ENCODE measurements at regions not wholly inside any gene's neighbourhood (a gene's known extent, or its start where the extent isn't known, plus 50 kb on each side); places are given as distances from the start of the nearest gene placed in this dataset.
A peak's percentile ranks its signal among the peaks of the same experiment; 100 is the strongest.

DNA sequence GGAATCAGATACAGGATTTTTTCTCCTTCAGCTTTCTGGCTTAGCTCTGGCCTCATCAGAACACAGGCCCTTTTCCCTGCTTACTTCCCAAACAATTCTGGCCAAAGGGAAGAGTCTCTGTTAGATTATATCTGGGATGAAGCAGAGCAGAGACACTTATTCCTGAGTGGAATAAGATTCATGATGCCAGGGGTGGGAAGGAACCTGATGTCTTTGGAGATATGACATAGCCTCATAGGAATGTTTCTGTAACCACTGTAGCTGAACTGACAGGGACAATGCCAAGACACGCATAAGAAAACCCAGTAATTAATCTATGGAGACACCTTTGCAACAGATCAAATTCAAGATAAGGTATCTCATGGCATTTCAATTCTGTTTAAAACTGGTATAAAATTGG is 177.1 kb upstream of the RAG2 start:
- Histone ChIP-seq H2AFZ (ENCODE audit: low read depth, low read length) (no peak overlapping the region), H3K9me3 (ENCODE audit: low read length) (no peaks in the 10 kb centered on the region), H3K4me3 (ENCODE audit: low read length) (no peak overlapping the region), H3K4me1 (ENCODE audit: insufficient read depth, low read length) (no peaks in the 10 kb centered on the region), H3K27me3 (ENCODE audit: insufficient read depth, low read length) (peaks cover 4% of the 10 kb centered on the region), H3K36me3 (ENCODE audit: insufficient read depth, low read length) (no peaks in the 10 kb centered on the region)

DNA sequence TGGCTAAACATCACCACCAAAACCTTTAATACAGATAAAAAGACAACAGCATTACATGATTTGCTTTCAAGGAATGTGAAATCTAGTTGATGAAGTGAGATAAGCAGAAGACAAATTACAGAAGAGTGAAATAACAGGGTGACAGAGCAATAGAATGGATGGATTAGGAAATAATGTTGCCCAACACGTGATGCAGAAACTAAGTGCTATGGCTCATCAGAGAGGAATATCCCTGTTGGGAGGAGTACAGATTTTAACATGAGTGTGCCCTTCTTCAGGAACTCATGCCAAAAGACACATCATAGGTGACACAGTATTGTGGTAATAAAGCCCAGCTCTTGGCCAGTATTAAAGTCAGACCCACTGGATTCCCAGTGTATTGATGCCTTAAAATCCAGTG is 176.6 kb upstream of the RAG2 start:
- no peak overlapping the region for H2AFZ ChIP-seq (ENCODE audit: low read depth, low read length)
- H3K36me3 ChIP-seq (ENCODE audit: insufficient read depth, low read length) = no peaks in the 10 kb centered on the region
- H3K4me3 ChIP-seq (ENCODE audit: low read length) = no peak overlapping the region
- H3K27me3 ChIP-seq (ENCODE audit: insufficient read depth, low read length) = peaks cover 4% of the 10 kb centered on the region
- H3K4me1 ChIP-seq (ENCODE audit: insufficient read depth, low read length) = no peaks in the 10 kb centered on the region
- no peaks in the 10 kb centered on the region for H3K9me3 ChIP-seq (ENCODE audit: low read length)

DNA sequence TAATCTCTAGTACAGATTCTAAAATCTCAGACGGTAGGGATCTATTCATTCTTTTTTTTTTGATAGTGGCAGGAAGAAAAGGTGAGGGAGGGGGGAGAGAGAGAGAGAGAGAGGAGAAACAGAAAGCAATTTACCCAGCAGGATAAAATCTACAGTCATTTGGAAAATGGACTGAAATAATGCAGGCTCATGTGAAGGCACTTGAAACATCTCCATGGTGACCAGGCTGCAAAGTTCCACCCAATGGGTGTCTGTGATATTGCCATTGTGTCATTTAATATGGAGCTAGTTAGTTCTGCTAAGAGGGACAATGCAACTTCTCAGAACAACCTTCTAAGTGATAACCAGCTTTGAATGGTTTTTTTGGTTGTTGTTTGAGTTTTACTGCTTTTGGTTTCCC is 165.2 kb upstream of the RAG2 start:
- H3K4me3 ChIP-seq (ENCODE audit: low read length) = no peak overlapping the region
- H3K36me3 ChIP-seq (ENCODE audit: insufficient read depth, low read length) = no peaks in the 10 kb centered on the region
- H3K27me3 ChIP-seq (ENCODE audit: insufficient read depth, low read length) = no peaks in the 10 kb centered on the region
- H3K4me1 ChIP-seq (ENCODE audit: insufficient read depth, low read length) = no peaks in the 10 kb centered on the region
- H2AFZ ChIP-seq (ENCODE audit: low read depth, low read length) = peak overlapping the region; percentile 11
- H3K9me3 ChIP-seq (ENCODE audit: low read length) = no peaks in the 10 kb centered on the region

DNA sequence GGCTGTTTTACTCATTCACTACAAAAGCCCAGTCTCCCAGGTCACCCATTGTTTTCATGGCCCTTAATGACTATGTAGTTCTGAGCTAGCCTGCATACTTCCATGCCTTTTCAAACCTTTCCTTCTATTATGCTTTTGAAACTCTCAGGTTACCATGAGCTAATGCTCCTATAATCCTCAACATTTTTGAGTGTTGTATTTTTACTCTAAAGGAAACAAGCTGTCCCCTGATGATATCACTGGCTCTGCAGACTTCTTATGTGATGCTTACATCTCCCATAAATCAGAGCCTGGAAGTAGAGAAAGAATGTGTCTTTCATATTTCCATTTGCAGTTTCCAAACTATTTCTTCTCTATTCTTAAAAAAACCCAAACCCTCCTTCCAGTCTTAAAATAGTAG is 159.0 kb upstream of the RAG2 start:
- H2AFZ ChIP-seq (ENCODE audit: low read depth, low read length) = no peak overlapping the region
- H3K4me1 ChIP-seq (ENCODE audit: insufficient read depth, low read length) = no peaks in the 10 kb centered on the region
- no peak overlapping the region for H3K4me3 ChIP-seq (ENCODE audit: low read length)
- no peaks in the 10 kb centered on the region for H3K9me3 ChIP-seq (ENCODE audit: low read length)
- no peaks in the 10 kb centered on the region for H3K36me3 ChIP-seq (ENCODE audit: insufficient read depth, low read length)
- no peaks in the 10 kb centered on the region for H3K27me3 ChIP-seq (ENCODE audit: insufficient read depth, low read length)

DNA sequence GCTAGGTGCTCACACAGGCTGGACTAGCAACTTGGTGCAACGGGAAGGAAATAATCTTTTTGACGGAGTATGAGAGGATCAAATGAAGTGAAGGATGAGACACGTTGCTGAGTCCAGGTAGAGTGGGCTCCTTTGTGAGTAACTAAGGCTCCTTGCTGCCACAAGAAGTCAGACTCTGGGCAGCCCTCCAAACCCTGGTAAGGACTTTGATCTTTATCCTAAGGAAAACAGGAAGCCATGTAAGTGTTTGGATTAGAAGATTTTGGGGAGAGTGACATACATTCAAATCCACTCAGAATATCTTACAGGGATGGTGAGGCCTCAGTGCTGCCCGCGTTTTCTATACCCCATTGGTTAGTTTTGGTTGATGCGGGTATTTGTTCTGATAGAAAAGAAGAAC is 155.9 kb upstream of the RAG2 start:
- no peak overlapping the region for H2AFZ ChIP-seq (ENCODE audit: low read depth, low read length)
- H3K4me1 ChIP-seq (ENCODE audit: insufficient read depth, low read length) = no peaks in the 10 kb centered on the region
- H3K4me3 ChIP-seq (ENCODE audit: low read length) = no peak overlapping the region

DNA sequence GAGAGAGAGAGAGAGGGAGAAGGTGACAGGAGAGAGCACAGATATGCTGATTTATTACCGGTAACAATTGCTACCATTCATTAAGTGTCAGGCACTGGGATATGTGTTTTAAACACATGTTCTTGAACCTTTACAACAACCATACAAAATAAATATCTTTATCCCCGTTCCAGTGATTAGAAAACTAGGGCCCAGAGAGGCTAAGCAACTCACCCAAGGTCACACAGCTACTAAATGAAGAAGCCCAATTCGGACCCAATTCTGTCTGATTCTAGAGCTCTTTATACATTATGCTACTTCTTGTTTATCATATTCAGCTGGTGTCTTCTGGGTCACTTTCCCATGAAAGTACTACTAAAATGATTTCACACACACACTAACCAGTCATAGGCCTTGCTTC is 154.0 kb upstream of the RAG2 start:
- no peak overlapping the region for H3K4me3 ChIP-seq (ENCODE audit: low read length)
- H3K36me3 ChIP-seq (ENCODE audit: insufficient read depth, low read length) = no peaks in the 10 kb centered on the region
- H3K27me3 ChIP-seq (ENCODE audit: insufficient read depth, low read length) = peaks cover 6% of the 10 kb centered on the region
- H3K9me3 ChIP-seq (ENCODE audit: low read length) = no peaks in the 10 kb centered on the region
- no peak overlapping the region for H2AFZ ChIP-seq (ENCODE audit: low read depth, low read length)
- H3K4me1 ChIP-seq (ENCODE audit: insufficient read depth, low read length) = no peaks in the 10 kb centered on the region

More for the DNA sequence above, 155.9 kb upstream of the RAG2 start:
- Histone ChIP-seq H3K9me3 (ENCODE audit: low read length) (no peaks in the 10 kb centered on the region), H3K36me3 (ENCODE audit: insufficient read depth, low read length) (no peaks in the 10 kb centered on the region), H3K27me3 (ENCODE audit: insufficient read depth, low read length) (peaks cover 5% of the 10 kb centered on the region)

DNA sequence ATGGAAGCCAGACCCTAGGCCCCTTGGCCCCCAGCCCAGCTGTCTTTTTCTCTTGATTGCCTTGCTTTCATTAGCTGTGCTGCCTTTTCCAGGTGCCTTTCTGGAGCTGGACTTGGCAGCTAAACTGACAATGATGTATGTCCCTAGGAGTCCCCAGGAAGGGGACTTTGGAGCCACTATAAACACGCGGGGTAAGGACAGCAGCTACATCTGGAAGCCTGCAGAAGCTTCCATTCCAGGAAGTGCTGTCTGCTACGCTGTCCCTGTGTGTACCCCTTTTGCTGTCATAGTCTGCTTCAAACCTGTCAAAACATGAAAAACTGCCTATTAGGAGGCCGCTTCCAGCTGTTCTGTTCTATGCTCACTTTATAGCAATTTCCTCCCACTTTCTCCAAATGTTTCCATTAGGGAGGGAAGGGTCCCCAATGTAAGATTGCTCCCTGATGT is 153.3 kb upstream of the RAG2 start:
- Histone ChIP-seq H3K36me3 (ENCODE audit: insufficient read depth, low read length) (no peaks in the 10 kb centered on the region), H3K4me3 (ENCODE audit: low read length) (no peak overlapping the region), H3K9me3 (ENCODE audit: low read length) (no peaks in the 10 kb centered on the region), H2AFZ (ENCODE audit: low read depth, low read length) (no peak overlapping the region), H3K4me1 (ENCODE audit: insufficient read depth, low read length) (no peaks in the 10 kb centered on the region), H3K27me3 (ENCODE audit: insufficient read depth, low read length) (peaks cover 6% of the 10 kb centered on the region)

DNA sequence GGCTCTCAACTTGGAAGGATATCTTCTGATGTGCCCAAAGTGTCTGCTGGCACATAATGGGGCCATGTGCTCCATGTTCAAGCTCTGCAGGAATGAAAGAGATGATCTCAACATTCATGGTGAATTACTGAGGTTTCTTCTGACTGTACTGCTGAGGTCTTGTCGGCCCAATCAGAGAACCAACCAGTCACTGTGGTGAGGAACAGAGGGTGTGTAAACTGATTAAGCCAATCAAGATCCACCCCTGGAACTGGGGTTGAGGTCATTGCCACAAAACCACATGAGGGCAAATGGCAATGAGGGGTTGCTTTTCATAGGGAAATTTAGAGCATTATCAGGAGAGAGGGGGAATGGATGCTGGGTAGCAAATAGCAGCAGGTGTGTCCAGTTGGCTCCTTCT is 152.3 kb upstream of the RAG2 start:
- H2AFZ ChIP-seq (ENCODE audit: low read depth, low read length) = no peak overlapping the region
- no peaks in the 10 kb centered on the region for H3K36me3 ChIP-seq (ENCODE audit: insufficient read depth, low read length)

DNA sequence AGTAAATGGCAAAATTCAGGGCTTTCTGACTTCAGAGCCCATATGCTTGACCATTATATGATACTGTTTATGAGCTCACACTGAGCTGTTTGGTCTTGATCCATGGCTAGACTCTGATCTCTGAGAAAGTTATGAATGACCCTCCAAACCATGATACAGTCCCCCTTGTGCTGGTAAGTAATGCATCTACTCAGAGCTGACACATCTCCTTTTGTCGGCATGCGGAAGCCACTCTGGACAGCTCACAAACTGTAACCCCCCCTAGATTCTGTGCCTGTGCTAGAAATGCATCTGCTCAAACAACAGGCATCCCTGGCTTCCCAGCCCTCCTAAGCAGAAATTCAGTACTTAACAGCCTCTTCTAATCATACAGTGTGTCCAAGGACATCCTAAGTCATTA is 150.8 kb upstream of the RAG2 start:
- H3K4me1 ChIP-seq (ENCODE audit: insufficient read depth, low read length) = no peaks in the 10 kb centered on the region
- H3K36me3 ChIP-seq (ENCODE audit: insufficient read depth, low read length) = no peaks in the 10 kb centered on the region
- peaks cover 6% of the 10 kb centered on the region for H3K27me3 ChIP-seq (ENCODE audit: insufficient read depth, low read length)
- no peak overlapping the region for H2AFZ ChIP-seq (ENCODE audit: low read depth, low read length)
- no peaks in the 10 kb centered on the region for H3K9me3 ChIP-seq (ENCODE audit: low read length)
- no peak overlapping the region for H3K4me3 ChIP-seq (ENCODE audit: low read length)

More for the DNA sequence above, 152.3 kb upstream of the RAG2 start:
- Histone ChIP-seq H3K4me3 (ENCODE audit: low read length) (no peak overlapping the region), H3K27me3 (ENCODE audit: insufficient read depth, low read length) (peaks cover 6% of the 10 kb centered on the region), H3K9me3 (ENCODE audit: low read length) (no peaks in the 10 kb centered on the region), H3K4me1 (ENCODE audit: insufficient read depth, low read length) (no peaks in the 10 kb centered on the region)

DNA sequence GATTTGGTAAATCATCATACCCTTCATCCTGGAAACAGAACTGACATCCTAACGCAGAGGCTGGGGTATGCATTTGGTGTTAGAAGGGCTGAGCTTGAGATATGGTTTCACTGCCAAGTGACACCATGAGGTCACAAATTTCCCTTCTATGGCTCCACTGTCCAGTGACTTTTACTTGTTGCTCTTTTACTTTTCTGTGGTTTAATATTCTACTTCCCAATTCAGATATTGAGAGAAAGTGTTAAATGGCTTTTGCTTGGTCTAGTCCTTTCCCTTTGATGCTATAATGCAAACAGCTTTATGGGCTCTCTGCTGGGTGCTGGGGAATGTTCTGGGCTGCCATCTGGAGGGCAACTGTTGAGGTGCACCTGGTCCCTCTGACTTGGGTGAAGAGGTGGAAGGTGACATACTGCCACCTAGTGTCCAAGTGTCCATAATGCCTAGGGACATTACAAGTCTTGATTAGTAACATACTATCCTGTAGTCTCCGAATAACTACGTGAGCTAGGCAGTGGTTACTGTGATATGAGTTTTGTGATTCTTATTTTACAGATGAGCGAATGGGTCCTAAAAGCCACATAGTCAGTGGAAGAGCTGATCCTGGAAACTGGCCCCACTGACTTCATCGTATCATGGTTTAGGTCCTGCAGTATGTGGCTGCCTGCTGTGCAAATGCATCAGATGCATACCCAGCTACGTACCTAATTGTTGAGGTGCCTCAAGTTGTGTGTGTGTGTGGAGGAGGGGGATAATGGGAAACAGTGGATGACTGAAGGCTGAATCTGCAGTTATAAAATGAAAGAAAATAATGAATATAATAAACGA is 149.1 kb upstream of the RAG2 start:
- Histone ChIP-seq H3K36me3 (ENCODE audit: insufficient read depth, low read length) (no peaks in the 10 kb centered on the region), H3K9me3 (ENCODE audit: low read length) (no peaks in the 10 kb centered on the region), H3K4me1 (ENCODE audit: insufficient read depth, low read length) (no peaks in the 10 kb centered on the region), H3K4me3 (ENCODE audit: low read length) (no peak overlapping the region), H2AFZ (ENCODE audit: low read depth, low read length) (no peak overlapping the region), H3K27me3 (ENCODE audit: insufficient read depth, low read length) (peaks cover 6% of the 10 kb centered on the region)

DNA sequence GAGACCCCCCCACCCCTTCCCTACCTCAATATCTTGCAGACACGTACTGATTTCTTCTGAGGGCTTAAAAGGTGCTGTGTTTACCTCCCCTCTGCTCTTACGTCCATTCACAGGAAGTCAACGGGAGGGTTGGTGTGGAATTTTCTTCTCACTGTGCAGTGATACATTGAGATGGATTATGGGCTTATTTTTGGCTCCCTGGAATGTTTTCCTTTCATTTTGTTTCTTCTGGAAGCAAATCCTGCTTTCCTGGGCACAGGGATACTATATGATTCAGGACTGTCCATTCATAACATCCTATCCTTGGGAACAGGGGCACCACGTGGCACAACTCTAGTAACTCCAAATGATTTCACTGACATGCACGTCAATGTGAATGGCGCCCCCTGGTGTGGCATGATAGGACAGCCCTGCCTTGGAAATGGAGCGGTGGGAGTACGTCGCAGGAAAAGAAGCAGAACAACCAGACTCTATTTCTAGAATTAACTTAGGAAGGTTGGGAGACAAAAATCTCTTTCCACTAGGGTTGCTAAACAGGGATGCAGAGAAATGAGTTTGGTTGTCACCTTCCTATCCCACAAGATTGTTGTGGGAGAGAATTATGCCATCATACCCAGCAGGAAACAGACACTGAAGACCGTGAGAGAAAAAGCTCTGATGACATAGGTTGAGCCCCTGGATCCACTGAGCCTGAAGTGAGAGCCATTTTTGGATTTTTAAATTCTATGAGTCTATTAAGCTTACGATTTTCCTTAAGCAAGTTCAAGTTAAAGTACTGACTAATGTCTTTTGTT is 146.5 kb upstream of the RAG2 start:
- H3K4me1 ChIP-seq (ENCODE audit: insufficient read depth, low read length) = no peaks in the 10 kb centered on the region
- H3K27me3 ChIP-seq (ENCODE audit: insufficient read depth, low read length) = peaks cover 3% of the 10 kb centered on the region
- no peak overlapping the region for H2AFZ ChIP-seq (ENCODE audit: low read depth, low read length)
- H3K4me3 ChIP-seq (ENCODE audit: low read length) = no peak overlapping the region
- no peaks in the 10 kb centered on the region for H3K36me3 ChIP-seq (ENCODE audit: insufficient read depth, low read length)
- H3K9me3 ChIP-seq (ENCODE audit: low read length) = no peaks in the 10 kb centered on the region

DNA sequence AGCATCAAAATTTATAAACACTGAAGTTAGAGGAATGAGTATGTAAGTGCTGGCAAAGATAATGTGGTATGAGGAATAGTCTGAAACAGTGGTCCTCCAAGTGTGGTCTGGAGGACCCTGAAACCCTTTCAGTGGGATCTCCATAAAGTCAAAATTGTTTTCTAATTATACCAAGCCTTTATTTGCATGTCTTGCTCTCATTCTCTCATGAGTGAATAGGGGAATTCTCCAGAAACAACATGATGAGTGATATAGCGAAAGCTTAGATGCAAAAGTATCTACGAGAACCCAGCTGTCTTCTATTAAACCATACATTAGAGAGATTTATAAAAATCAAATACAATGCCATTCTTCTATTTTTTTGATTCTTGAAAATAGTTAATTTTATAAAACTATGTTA is 145.0 kb upstream of the RAG2 start:
- no peak overlapping the region for H2AFZ ChIP-seq (ENCODE audit: low read depth, low read length)
- no peaks in the 10 kb centered on the region for H3K9me3 ChIP-seq (ENCODE audit: low read length)
- H3K27me3 ChIP-seq (ENCODE audit: insufficient read depth, low read length) = no peaks in the 10 kb centered on the region
- H3K4me1 ChIP-seq (ENCODE audit: insufficient read depth, low read length) = no peaks in the 10 kb centered on the region
- no peaks in the 10 kb centered on the region for H3K36me3 ChIP-seq (ENCODE audit: insufficient read depth, low read length)
- no peak overlapping the region for H3K4me3 ChIP-seq (ENCODE audit: low read length)

DNA sequence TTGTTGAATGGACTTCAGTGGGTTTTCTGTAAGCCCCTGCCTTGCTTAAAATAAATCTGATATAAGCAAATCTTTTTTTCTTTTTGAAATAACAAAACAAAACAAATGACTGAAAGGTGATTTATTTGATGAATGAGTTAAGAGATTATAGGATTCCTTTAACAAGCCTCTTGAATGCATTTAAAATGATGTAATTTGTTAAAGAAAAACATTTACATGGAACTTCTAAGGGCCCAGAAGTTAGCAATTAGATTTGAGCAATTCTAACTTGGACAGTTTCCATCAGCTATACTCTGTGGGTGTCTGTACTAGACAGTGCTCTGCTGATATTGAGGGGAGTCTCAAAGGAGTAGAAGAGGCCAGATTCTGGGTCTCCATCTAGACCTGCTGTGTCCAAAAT is 143.5 kb upstream of the RAG2 start:
- Histone ChIP-seq H3K27me3 (ENCODE audit: insufficient read depth, low read length) (no peaks in the 10 kb centered on the region), H3K4me1 (ENCODE audit: insufficient read depth, low read length) (no peaks in the 10 kb centered on the region), H3K4me3 (ENCODE audit: low read length) (no peak overlapping the region), H2AFZ (ENCODE audit: low read depth, low read length) (no peak overlapping the region), H3K9me3 (ENCODE audit: low read length) (no peaks in the 10 kb centered on the region), H3K36me3 (ENCODE audit: insufficient read depth, low read length) (no peaks in the 10 kb centered on the region)
